GM12875 (cell line): ENCODE measurements at regions not wholly inside any gene's neighbourhood (a gene's known extent, or its start where the extent isn't known, plus 50 kb on each side); places are given as distances from the start of the nearest gene placed in this dataset.

Experiments used
- H3K4me3 ChIP-seq: one replicate; pipeline ENCODE4 v1.5.1; 2011; ENCODE audit warnings: low read depth, low read length, control low read depth
- CTCF ChIP-seq: IDR thresholded peaks from 2 replicates; pipeline ENCODE4 v1.5.1; 2011; ENCODE audit warnings: low read depth, mild to moderate bottlenecking, control low read depth, inconsistent platforms, low read length, moderate library complexity, borderline replicate concordance; ENCODE audit not compliant: insufficient read depth

- no peak overlapping the region for H3K4me3 ChIP-seq
- TF ChIP-seq CTCF, result no peak
Observed at GRCh38 chr2:236363711-236364277, 99.6 kb upstream of the ASB18 start.

- no peak for TF ChIP-seq CTCF
Observed at GRCh38 chr2:236365258-236366048, 101.2 kb upstream of the ASB18 start.

GRCh38 chr2:236366049-236366387 is 101.8 kb upstream of the ASB18 start:
- TF ChIP-seq CTCF, result no peak
- H3K4me3 ChIP-seq, result no peak overlapping the region

More at GRCh38 chr2:236365258-236366048, 101.2 kb upstream of the ASB18 start:
- H3K4me3 ChIP-seq, result no peak overlapping the region

- no peak for TF ChIP-seq CTCF
- H3K4me3 ChIP-seq, result no peak overlapping the region
Observed at GRCh38 chr2:236366397-236366796, 102.2 kb upstream of the ASB18 start.

- H3K4me3 ChIP-seq, result no peak overlapping the region
- TF ChIP-seq CTCF, result no peak
Observed at GRCh38 chr2:236367506-236368289, 103.5 kb upstream of the ASB18 start.

GRCh38 chr2:236369661-236370062 is 105.5 kb upstream of the ASB18 start:
- no peak for TF ChIP-seq CTCF

More at GRCh38 chr2:236369661-236370062, 105.5 kb upstream of the ASB18 start:
- H3K4me3 ChIP-seq, result no peak overlapping the region
